ENCODE measurements at regions not wholly inside any gene's neighbourhood (a gene's known extent, or its start where the extent isn't known, plus 50 kb on each side); places are given as distances from the start of the nearest gene placed in this dataset.

GRCh38 chr15:35956056-35956455 is 410.1 kb upstream of the DPH6 start:
- TF ChIP-seq CTCF (IDR thresholded peaks at IDR 0.05; ENCODE audit: borderline replicate concordance, extremely low read depth, low read length, poor library complexity, severe bottlenecking) (no peak), EZH2 (IDR thresholded peaks at IDR 0.05; ENCODE audit: borderline replicate concordance, low read depth, low read length, severe bottlenecking) (no peak)

All from DND-41 (cell line).